ENCODE measurements at regions not wholly inside any gene's neighbourhood (a gene's known extent, or its start where the extent isn't known, plus 50 kb on each side); places are given as distances from the start of the nearest gene placed in this dataset.

GRCh38 chr13:30097089-30097488 is 210.3 kb downstream of the KATNAL1 start:
- TF ChIP-seq POLR2A (IDR thresholded peaks at IDR 0.05) (no peak), CTCF (IDR thresholded peaks at IDR 0.05) (no peak)

All from upper lobe of left lung (tissue), 4 donors.